Renal pelvis (tissue), 1 donor: ENCODE measurements at regions not wholly inside any gene's neighbourhood (a gene's known extent, or its start where the extent isn't known, plus 50 kb on each side); places are given as distances from the start of the nearest gene placed in this dataset.

Source experiments
- DNase-seq: peaks from one replicate; pipeline ENCODE4 v3.0.0-alpha.2; 2013

DNA sequence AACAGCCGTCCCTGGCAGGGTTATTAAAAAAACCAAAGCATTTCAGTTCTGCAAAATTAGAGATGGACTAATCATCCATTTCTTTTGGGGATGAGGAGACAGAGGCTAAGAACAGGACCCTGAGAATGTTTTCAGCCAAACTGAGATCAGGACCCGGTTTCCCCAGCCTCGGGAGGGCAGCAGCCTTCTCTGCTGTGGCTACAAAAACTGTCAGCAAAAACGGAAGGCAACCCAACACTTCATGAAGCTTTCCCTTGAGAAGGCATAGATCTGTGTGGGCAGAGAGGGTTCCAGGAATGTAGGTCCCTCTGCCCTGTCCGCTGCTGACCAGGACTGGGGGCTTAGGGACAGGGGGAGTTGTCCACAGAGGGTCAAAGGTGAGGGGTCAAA is 313.5 kb downstream of the TCERG1L start:
- no peak for DNase-seq

GRCh38 chr10:130998642-130999041 is 312.9 kb downstream of the TCERG1L start:
- DNase-seq: no peak

GRCh38 chr10:130999376-131000202 is 311.9 kb downstream of the TCERG1L start:
- DNase-seq: no peak

GRCh38 chr10:131000244-131000643 is 311.3 kb downstream of the TCERG1L start:
- no peak for DNase-seq

GRCh38 chr10:131000743-131001142 is 310.8 kb downstream of the TCERG1L start:
- no peak for DNase-seq

GRCh38 chr10:131001438-131001837 is 310.1 kb downstream of the TCERG1L start:
- no peak for DNase-seq

- peak; percentile 15 for DNase-seq
Observed at GRCh38 chr10:131002031-131002861, 309.3 kb downstream of the TCERG1L start.

DNA sequence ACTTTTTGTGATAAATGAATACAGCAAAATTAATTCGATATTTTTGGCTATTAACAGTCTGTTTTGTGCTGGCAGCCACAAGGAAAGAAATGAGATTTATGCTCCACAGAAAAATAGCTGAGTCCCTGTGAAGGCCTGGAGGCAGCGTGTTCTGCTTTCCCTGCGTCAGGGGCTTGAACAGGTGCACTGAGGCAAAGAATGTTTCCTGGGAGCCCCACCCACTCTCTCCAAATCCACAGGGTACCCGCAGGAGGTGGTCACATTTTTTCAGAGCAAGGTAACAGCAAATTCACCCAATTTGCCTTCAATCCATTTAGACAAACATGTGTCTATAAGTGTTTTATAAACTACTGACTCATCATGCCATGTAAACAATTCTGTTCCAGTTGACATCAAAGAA is 308.1 kb downstream of the TCERG1L start:
- no peak for DNase-seq

DNA sequence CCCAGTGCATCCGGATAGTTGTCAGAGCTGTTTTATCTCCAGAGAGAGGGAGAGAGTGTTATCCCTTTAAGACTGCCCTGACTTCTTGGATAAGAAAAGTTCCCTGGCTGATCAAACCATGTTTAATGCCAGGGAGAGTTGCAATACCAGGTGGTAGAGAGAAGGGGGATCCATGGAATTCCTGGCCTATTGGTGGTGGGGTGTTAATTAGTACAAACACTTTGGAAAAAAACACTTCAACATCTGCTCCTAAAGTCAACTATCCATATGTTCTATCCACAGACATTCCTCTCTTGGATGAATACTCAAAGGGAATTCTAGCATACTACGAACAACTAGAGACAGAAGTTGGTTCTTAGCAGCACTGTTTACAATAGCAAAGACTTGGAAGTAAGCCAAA is 307.2 kb downstream of the TCERG1L start:
- DNase-seq: no peak

DNA sequence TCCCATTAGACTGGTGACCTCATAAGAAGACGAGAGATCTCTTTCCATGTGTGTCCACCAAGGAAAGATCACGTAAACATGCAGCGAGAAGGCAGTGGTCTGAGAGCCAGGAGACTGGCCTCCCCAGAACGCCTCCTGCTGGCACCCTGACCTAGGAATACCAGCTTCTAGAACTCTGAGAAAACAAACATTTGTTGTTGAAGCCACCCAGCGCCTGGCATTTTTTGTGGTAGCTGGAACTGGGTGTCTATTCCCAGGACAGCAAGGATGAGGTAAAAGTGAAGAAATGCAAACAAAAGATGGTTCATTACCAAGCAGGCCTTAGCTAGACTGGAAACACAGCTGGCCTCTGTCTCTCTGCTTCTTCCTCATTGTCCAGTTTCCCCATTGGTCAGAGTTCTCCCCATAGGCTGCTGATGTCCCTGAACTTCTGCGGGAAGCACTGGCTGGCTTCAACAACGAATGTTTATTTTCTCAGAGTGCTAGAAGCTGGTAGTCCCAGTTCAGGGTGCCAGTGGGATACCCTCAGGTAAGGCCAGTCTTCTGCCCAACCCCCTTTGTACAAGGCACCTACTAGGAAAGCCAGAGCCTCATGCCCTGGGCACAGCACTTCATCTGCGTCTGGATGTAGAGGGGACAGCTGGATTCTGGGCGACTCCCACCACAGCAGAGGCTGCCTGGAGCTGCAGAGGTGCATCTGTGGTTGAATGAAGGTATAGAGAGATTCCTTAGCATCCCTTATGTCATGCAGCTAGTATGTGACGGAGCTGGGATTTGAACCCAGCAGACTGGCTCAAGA is 304.9 kb downstream of the TCERG1L start:
- DNase-seq: no peak

DNA sequence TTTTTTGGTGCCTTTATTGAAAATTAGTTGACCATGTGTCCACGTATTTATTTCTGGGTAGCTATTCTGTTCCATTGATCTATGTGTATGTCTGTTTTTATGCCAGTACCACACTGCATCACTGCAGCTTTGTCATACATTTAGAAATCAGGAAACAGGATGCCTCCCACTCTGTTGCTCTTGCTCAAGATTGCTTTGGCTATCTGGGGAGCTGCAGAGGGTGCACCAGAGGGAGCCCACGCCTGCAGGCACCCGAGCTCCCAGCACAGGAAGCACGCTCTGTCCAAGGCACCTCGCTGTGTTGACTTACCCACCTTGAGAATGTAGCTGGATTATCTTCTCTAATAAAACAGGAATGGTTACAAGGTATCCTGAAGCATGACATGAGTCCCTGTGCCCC is 301.7 kb downstream of the TCERG1L start:
- no peak for DNase-seq

- no peak for DNase-seq
Observed at GRCh38 chr10:131010965-131011575, 300.5 kb downstream of the TCERG1L start.

GRCh38 chr10:131011936-131012640 is 299.4 kb downstream of the TCERG1L start:
- DNase-seq: no peak

- no peak for DNase-seq
Observed at GRCh38 chr10:131012641-131012985, 298.9 kb downstream of the TCERG1L start.

- DNase-seq: no peak
Observed at GRCh38 chr10:131013281-131013912, 298.1 kb downstream of the TCERG1L start.

DNA sequence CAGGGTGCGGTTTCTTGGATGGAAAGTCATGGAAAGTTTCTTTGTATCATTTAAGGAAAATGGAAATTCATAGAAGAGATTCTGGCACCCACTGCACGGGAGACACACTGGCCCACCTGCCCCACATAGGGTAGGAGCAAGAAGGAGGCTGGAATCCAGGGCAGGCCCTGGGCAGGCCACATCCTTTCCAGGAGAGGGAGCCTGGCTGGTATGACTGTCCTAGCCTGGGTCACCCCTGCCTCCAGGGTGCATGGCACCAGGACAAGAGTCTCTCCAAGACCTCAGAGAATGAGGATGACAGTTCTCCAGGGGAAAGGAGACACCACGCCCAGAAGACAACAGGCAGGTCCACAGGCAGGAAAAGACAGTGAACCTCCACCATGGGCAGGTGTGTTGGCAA is 297.2 kb downstream of the TCERG1L start:
- no peak for DNase-seq

DNA sequence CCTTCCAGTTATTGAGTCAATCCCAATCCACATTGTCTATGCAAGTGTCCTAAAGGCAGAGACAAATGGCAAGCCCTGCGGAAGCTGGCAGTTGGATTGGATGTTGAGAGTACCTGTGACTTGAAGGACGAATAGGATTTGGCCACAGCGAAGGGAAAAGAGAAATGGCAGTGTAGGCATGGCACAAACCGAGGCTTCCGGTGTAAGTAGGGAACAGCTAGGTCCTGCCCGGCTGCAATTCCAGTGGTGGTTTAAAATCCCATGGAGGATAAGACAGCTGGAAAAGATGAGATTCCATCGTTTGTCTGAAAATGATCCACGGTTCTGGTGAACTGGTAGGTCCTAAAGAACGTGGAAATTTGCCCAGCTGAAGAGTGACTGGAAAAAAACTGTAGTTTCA is 296.2 kb downstream of the TCERG1L start:
- DNase-seq: no peak

DNA sequence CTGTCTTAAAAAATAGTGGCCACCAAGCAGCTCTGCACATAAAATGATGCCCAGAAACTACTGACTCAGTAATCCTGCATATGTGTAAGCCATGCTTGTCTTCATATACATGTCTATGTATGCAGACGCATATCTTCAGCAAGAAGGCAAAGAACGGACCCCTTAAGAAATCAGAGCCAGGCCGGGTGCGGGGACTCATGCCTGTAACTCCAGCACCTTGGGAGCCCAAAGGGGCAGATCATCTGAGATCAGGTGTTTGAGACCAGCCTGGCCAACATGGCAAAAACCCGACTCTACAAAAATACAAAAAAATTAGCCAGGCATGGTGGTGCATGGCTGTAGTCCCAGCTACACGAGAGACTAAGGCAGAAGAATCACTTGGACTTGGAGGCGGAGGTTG is 295.0 kb downstream of the TCERG1L start:
- DNase-seq: no peak

- DNase-seq: no peak
Observed at GRCh38 chr10:131017566-131018285, 293.8 kb downstream of the TCERG1L start.

DNA sequence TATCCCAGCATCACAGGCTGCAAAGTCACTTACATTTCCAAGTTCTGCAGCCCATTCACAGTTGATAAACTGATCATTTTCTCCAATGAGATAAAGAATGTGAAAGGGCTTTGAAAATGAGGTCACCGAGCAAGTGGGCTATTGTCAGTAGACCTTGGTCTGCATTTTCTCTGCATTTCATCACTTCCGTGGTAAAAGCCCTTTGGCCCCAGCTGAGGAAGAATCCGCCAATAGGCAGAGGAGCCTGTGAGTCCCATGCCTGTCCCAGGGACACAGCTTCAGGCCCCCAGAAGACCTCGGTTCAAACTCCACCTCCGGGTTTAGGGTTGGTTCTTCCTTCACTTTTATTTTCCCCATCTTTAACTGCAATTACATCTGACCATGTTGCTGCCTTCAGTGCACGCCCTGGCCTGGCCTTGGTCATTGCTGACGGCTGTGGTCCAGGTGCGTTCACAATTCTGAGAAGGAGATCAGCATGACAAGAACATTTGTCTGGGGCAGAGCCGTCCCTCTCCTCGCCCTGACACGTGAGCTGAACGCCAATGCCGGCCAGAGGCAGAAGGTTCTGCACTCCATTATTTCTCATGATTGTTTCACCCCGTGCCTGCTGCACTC is 292.5 kb downstream of the TCERG1L start:
- no peak for DNase-seq
